OCI-LY1 (cell line): ENCODE measurements at regions not wholly inside any gene's neighbourhood (a gene's known extent, or its start where the extent isn't known, plus 50 kb on each side); places are given as distances from the start of the nearest gene placed in this dataset.

ENCODE experiments used
- H2AFZ ChIP-seq: fragments of 200-600 bp; sonication (generic), shearing (Covaris generic); 2 replicates; pipeline ENCODE4 v1.6.0; 2014; ENCODE audit warnings: antibody characterized with exemption, mild to moderate bottlenecking, low read length
- H3F3A ChIP-seq: fragments of 200-600 bp; sonication (generic), shearing (Covaris generic); 2 replicates; pipeline ENCODE4 v1.6.0; 2014; ENCODE audit warnings: mild to moderate bottlenecking, antibody characterized with exemption, low read length, moderate library complexity; ENCODE audit not compliant: insufficient read depth
- H3K27ac ChIP-seq: fragments of 200-600 bp; sonication (generic); 2 replicates; pipeline ENCODE4 v1.5.1; 2014; ENCODE audit warnings: low read length, mixed run types, mild to moderate bottlenecking, low read depth; ENCODE audit not compliant: poor library complexity, severe bottlenecking
- H3K27me3 ChIP-seq: fragments of 200-600 bp; sonication (generic); 2 replicates; pipeline ENCODE4 v1.6.0; 2014; ENCODE audit warnings: antibody characterized with exemption, mild to moderate bottlenecking, low read length, moderate library complexity; ENCODE audit not compliant: insufficient read depth
- H3K36me3 ChIP-seq: fragments of 200-600 bp; sonication (generic); 2 replicates; pipeline ENCODE4 v1.6.1; 2014; ENCODE audit warnings: mild to moderate bottlenecking, antibody characterized with exemption, low read length, moderate library complexity, mixed read lengths; ENCODE audit not compliant: insufficient read depth
- H3K4me1 ChIP-seq: fragments of 200-600 bp; sonication (generic); 2 replicates; pipeline ENCODE4 v1.5.1; 2014; ENCODE audit warnings: mild to moderate bottlenecking, low read length, moderate library complexity; ENCODE audit not compliant: insufficient read depth, severe bottlenecking
- H3K4me2 ChIP-seq: fragments of 200-600 bp; sonication (generic), shearing (Covaris generic); 2 replicates; pipeline ENCODE4 v1.6.1; 2014; ENCODE audit warnings: low read length
- H3K4me3 ChIP-seq: fragments of 200-600 bp; sonication (generic); 2 replicates; pipeline ENCODE4 v1.5.1; 2014; ENCODE audit warnings: low read length, low read depth, mild to moderate bottlenecking, mixed read lengths; ENCODE audit not compliant: poor library complexity, severe bottlenecking
- H3K79me2 ChIP-seq: fragments of 200-600 bp; shearing (Covaris generic); 2 replicates; pipeline ENCODE4 v1.6.1; 2016; ENCODE audit warnings: mixed run types, low read length, mixed read lengths; ENCODE audit not compliant: insufficient read depth
- H3K9ac ChIP-seq: fragments of 200-600 bp; sonication (generic), shearing (Covaris generic); 2 replicates; pipeline ENCODE4 v1.6.1; 2014; ENCODE audit warnings: mild to moderate bottlenecking, low read length, mixed read lengths
- H3K9me2 ChIP-seq: fragments of 200-600 bp; sonication (generic), shearing (Covaris generic); 2 replicates; pipeline ENCODE4 v1.6.1; 2014; ENCODE audit warnings: low read depth, mild to moderate bottlenecking, low read length, mixed read lengths
- H3K9me3 ChIP-seq: fragments of 200-600 bp; shearing (Covaris generic); 2 replicates; pipeline ENCODE4 v1.6.1; 2014; ENCODE audit warnings: low read length, mixed read lengths
- H4K20me1 ChIP-seq: fragments of 200-600 bp; sonication (generic), shearing (Covaris generic); 2 replicates; pipeline ENCODE4 v1.6.0; 2016; ENCODE audit warnings: mild to moderate bottlenecking, low read length; ENCODE audit not compliant: insufficient read depth
- EZH2 ChIP-seq: fragments of 200-600 bp; sonication (generic), shearing (Covaris generic); IDR thresholded peaks from 2 replicates; pipeline ENCODE4 v1.8.0; 2017; ENCODE audit warnings: borderline replicate concordance, mixed run types, mild to moderate bottlenecking, antibody characterized with exemption, low read length, moderate library complexity, mixed read lengths
- TF ChIP-seq, protein P1 (sequence below): fragments of 200-600 bp; sonication (generic), shearing (Covaris generic); IDR thresholded peaks from 2 replicates; pipeline ENCODE4 v1.5.1; 2017; ENCODE audit warnings: mild to moderate bottlenecking, antibody characterized with exemption, low read length, moderate library complexity, mixed read lengths

- H4K20me1 ChIP-seq: no peaks in the 10 kb centered on the region
- no peaks in the 10 kb centered on the region for H3K9me3 ChIP-seq
- H3K4me1 ChIP-seq: no peaks in the 10 kb centered on the region
- H3K4me2 ChIP-seq: no peak overlapping the region
- TF ChIP-seq EZH2: no peak
- TF ChIP-seq, protein P1, sequence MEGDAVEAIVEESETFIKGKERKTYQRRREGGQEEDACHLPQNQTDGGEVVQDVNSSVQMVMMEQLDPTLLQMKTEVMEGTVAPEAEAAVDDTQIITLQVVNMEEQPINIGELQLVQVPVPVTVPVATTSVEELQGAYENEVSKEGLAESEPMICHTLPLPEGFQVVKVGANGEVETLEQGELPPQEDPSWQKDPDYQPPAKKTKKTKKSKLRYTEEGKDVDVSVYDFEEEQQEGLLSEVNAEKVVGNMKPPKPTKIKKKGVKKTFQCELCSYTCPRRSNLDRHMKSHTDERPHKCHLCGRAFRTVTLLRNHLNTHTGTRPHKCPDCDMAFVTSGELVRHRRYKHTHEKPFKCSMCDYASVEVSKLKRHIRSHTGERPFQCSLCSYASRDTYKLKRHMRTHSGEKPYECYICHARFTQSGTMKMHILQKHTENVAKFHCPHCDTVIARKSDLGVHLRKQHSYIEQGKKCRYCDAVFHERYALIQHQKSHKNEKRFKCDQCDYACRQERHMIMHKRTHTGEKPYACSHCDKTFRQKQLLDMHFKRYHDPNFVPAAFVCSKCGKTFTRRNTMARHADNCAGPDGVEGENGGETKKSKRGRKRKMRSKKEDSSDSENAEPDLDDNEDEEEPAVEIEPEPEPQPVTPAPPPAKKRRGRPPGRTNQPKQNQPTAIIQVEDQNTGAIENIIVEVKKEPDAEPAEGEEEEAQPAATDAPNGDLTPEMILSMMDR: no peak
- no peaks in the 10 kb centered on the region for H3F3A ChIP-seq
- no peak overlapping the region for H3K4me3 ChIP-seq
- no peaks in the 10 kb centered on the region for H3K9me2 ChIP-seq
- H3K9ac ChIP-seq: no peak overlapping the region
- H3K79me2 ChIP-seq: no peaks in the 10 kb centered on the region
- no peak overlapping the region for H2AFZ ChIP-seq
- no peaks in the 10 kb centered on the region for H3K36me3 ChIP-seq
- H3K27me3 ChIP-seq: no peaks in the 10 kb centered on the region
- no peak overlapping the region for H3K27ac ChIP-seq
Observed at GRCh38 chr11:23490557-23491235, 630.4 kb upstream of the CCDC179 start.

- H3K4me3 ChIP-seq: no peak overlapping the region
- TF ChIP-seq, protein P1: no peak
- no peak for TF ChIP-seq EZH2
- H3K27ac ChIP-seq: no peak overlapping the region
Observed at GRCh38 chr11:23494981-23495380, 634.7 kb upstream of the CCDC179 start.

GRCh38 chr11:23496340-23496739, 636.1 kb upstream of the CCDC179 start:
- Histone ChIP-seq H3F3A (no peaks in the 10 kb centered on the region), H3K4me3 (no peak overlapping the region), H3K4me1 (no peaks in the 10 kb centered on the region), H3K4me2 (no peak overlapping the region), H3K9me3 (no peaks in the 10 kb centered on the region), H3K27me3 (no peaks in the 10 kb centered on the region), H3K27ac (no peak overlapping the region), H3K9ac (no peak overlapping the region), H4K20me1 (no peaks in the 10 kb centered on the region), H2AFZ (no peak overlapping the region), H3K79me2 (no peaks in the 10 kb centered on the region), H3K9me2 (no peaks in the 10 kb centered on the region), H3K36me3 (no peaks in the 10 kb centered on the region)
- TF ChIP-seq, protein P1: no peak
- no peak for TF ChIP-seq EZH2

More at GRCh38 chr11:23494981-23495380, 634.7 kb upstream of the CCDC179 start:
- H3K9me3 ChIP-seq: no peaks in the 10 kb centered on the region
- H3K9ac ChIP-seq: no peak overlapping the region
- no peaks in the 10 kb centered on the region for H3K27me3 ChIP-seq
- no peaks in the 10 kb centered on the region for H3F3A ChIP-seq
- H3K4me1 ChIP-seq: no peaks in the 10 kb centered on the region
- H3K36me3 ChIP-seq: no peaks in the 10 kb centered on the region
- no peaks in the 10 kb centered on the region for H4K20me1 ChIP-seq
- no peaks in the 10 kb centered on the region for H3K79me2 ChIP-seq
- no peaks in the 10 kb centered on the region for H3K9me2 ChIP-seq
- H3K4me2 ChIP-seq: no peak overlapping the region
- H2AFZ ChIP-seq: no peak overlapping the region
